Fibroblast of the aortic adventitia (primary cell): ENCODE measurements at regions not wholly inside any gene's neighbourhood (a gene's known extent, or its start where the extent isn't known, plus 50 kb on each side); places are given as distances from the start of the nearest gene placed in this dataset.

Experiments used
- DNase-seq: peaks from one replicate; pipeline ENCODE4 v3.0.0-alpha.2; 2010; ENCODE audit warnings: low read depth
- H3K4me3 ChIP-seq: 2 replicates; pipeline ENCODE4 v1.5.1; 2011; ENCODE audit warnings: low read depth, mild to moderate bottlenecking, control low read depth, low read length, moderate library complexity
- CTCF ChIP-seq: IDR thresholded peaks from 2 replicates; pipeline ENCODE4 v1.5.1; 2011; ENCODE audit warnings: mild to moderate bottlenecking, low read length, control low read depth, inconsistent platforms; ENCODE audit not compliant: insufficient read depth

GRCh38 chr22:48894064-48894671, 933.5 kb downstream of the BRD1 start:
- no peak overlapping the region for H3K4me3 ChIP-seq
- DNase-seq, result no peak
- TF ChIP-seq CTCF, result no peak

- no peak overlapping the region for H3K4me3 ChIP-seq
- no peak for DNase-seq
- TF ChIP-seq CTCF, result no peak
Observed at GRCh38 chr22:48893288-48894063, 934.2 kb downstream of the BRD1 start.

GRCh38 chr22:48892578-48893287, 934.9 kb downstream of the BRD1 start:
- TF ChIP-seq CTCF, result no peak
- DNase-seq, result no peak
- no peak overlapping the region for H3K4me3 ChIP-seq

- no peak for DNase-seq
- TF ChIP-seq CTCF, result no peak
- no peak overlapping the region for H3K4me3 ChIP-seq
Observed at GRCh38 chr22:48891688-48892577, 935.7 kb downstream of the BRD1 start.

- TF ChIP-seq CTCF, result no peak
- no peak overlapping the region for H3K4me3 ChIP-seq
- DNase-seq, result no peak
Observed at GRCh38 chr22:48890693-48891554, 936.7 kb downstream of the BRD1 start.
